ENCODE measurements at regions not wholly inside any gene's neighbourhood (a gene's known extent, or its start where the extent isn't known, plus 50 kb on each side); places are given as distances from the start of the nearest gene placed in this dataset.

DNA sequence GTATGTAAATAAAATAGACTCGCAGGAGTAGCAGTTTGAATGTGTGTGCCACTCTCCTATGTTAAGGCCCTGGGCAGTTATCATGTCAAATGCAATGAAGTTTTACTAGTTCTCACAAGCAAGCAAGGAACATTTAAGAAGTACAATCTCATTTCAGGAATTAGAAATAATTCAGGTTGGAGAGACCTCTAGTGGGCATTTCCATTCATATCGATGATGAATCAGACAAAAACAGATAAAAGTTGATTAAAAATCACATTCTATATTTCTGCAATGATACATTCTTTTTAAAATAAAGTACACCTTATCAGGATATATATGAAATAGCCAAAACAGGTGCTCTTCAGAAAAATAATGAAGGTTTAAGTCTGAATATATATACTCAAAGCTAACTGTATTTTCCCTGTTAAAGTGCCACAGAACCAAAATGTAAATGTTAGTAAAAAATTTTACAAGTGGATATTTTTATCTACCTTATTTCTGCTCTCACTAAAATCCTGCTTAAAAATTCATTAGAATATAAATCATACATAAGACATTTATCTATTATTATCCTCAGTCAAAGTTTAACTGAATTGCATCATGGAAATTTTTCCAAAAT lies 492.4 kb upstream of the FRG2C start:
- ChIA-PET CTCF (ENCODE audit: partially characterized antibody) (no interaction called here), POLR2A (ENCODE audit: partially characterized antibody) (no interaction called here)
- no peaks in the 10 kb centered on the region for H3K36me3 Mint-ChIP-seq
- no peaks in the 10 kb centered on the region for H3K27me3 ChIP-seq (ENCODE audit: insufficient read depth, low read length)
- no peak overlapping the region for H3K4me3 ChIP-seq (ENCODE audit: low read length in 2 of 2)
- no peaks in the 10 kb centered on the region for H3K9me3 Mint-ChIP-seq
- H3K9me3 ChIP-seq (ENCODE audit: control insufficient read depth in 1 of 2, low read length in 2 of 2) = no peaks in the 10 kb centered on the region
- no peak overlapping the region for H3K4me3 Mint-ChIP-seq
- no peak overlapping the region for H3K27ac Mint-ChIP-seq
- no peaks in the 10 kb centered on the region for H3K36me3 ChIP-seq (ENCODE audit: insufficient read depth, low read length)
- no peaks in the 10 kb centered on the region for H3K4me1 ChIP-seq (ENCODE audit: insufficient read depth, low read length)
- DNase-seq = no peak
- H3K27ac ChIP-seq (ENCODE audit: low read depth, low read length) = no peak overlapping the region
- intact Hi-C loops (cut with micrococcal nuclease) = no loop called here
- no peaks in the 10 kb centered on the region for H3K4me1 Mint-ChIP-seq
- no peaks in the 10 kb centered on the region for H3K27me3 Mint-ChIP-seq

DNA sequence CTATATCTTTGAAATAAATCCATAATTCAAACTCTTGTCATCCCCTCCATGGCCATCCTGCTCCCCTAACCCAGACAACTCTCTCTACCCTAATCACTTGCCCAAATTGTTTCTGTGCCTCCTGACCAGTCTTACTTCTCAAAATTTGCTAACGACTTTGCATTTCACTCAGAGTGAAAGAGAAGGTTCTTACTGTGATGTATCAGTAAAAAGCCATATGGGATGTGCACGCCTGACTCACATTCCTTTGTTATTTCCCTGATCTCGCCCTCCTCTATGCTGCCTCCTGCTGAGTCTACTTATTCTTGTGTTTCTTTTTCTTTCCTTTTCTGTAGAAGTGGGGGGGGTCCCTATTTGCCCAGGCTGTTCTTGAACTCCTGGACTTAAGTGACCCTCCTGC lies 487.2 kb upstream of the FRG2C start:
- POLR2A ChIA-PET (ENCODE audit: partially characterized antibody) = no interaction called here
- Mint-ChIP-seq H3K4me3 (no peak overlapping the region), H3K4me1 (no peaks in the 10 kb centered on the region), H3K36me3 (no peaks in the 10 kb centered on the region), H3K27ac (no peak overlapping the region), H3K9me3 (peaks cover 0 to 2% (median 0%) of the 10 kb centered on the region in 8 donors), H3K27me3 (peaks cover 2% of the 10 kb centered on the region in 2 donors)
- Histone ChIP-seq H3K9me3 (ENCODE audit: control insufficient read depth in 1 of 2, low read length in 2 of 2) (no peaks in the 10 kb centered on the region), H3K4me1 (ENCODE audit: insufficient read depth, low read length) (no peaks in the 10 kb centered on the region), H3K27ac (ENCODE audit: low read depth, low read length) (no peak overlapping the region), H3K4me3 (ENCODE audit: low read length in 2 of 2) (no peak overlapping the region), H3K27me3 (ENCODE audit: insufficient read depth, low read length) (no peaks in the 10 kb centered on the region), H3K36me3 (ENCODE audit: insufficient read depth, low read length) (no peaks in the 10 kb centered on the region)
- intact Hi-C loops (cut with micrococcal nuclease) = no loop called here
- DNase-seq = no peak
- CTCF ChIA-PET (ENCODE audit: partially characterized antibody) = no interaction called here

DNA sequence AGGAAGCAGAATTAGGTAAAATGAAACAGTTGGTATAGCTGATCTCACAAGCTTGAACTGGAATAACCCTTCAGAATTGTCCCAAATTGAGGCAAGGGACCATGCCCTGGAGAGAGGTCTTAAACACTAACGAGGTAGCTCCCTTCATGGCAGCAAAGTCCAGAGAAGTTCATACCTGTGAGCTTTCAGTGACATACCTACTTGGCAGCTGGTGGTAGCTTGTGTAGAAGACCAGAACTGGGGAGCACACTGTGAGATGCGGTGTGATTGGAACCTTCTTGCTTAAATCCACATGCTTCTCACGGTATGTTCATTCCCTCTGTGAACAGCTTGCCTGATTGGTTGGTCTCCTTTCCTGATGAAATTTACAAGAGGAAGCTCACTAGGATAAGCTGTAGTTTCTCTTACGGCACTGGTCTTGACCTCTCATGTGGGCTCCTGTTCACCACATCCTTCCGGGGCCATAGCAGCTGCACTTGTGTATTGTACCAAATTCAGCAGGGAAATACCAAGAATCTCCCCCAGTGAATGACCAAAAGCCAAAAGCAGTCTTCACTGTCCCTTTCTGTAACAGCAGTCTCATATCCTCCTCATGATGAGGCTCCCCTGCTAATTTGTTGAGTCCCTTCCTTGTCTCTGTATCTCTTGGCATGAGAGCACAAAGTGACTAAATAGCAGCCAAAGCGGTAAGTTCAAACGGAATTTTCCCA lies 483.7 kb upstream of the FRG2C start:
- CTCF ChIA-PET (ENCODE audit: partially characterized antibody) = interaction anchor here (1.7 kb wide), 1 partner anchor 11 kb away, joined by 11 read pairs; no protein-coding TSS in a partner anchor
- peaks cover 0 to 2% (median 0%) of the 10 kb centered on the region in 8 donors for H3K9me3 Mint-ChIP-seq
- Histone ChIP-seq H3K27ac (ENCODE audit: low read depth, low read length) (no peak overlapping the region), H3K27me3 (ENCODE audit: insufficient read depth, low read length) (no peaks in the 10 kb centered on the region), H3K4me3 (ENCODE audit: low read length in 2 of 2) (no peak overlapping the region), H3K9me3 (ENCODE audit: control insufficient read depth in 1 of 2, low read length in 2 of 2) (no peaks in the 10 kb centered on the region), H3K4me1 (ENCODE audit: insufficient read depth, low read length) (no peaks in the 10 kb centered on the region), H3K36me3 (ENCODE audit: insufficient read depth, low read length) (no peaks in the 10 kb centered on the region)
- H3K36me3 Mint-ChIP-seq = no peaks in the 10 kb centered on the region
- no peak overlapping the region for H3K4me3 Mint-ChIP-seq
- H3K4me1 Mint-ChIP-seq = no peaks in the 10 kb centered on the region
- H3K27me3 Mint-ChIP-seq = peaks cover 2% of the 10 kb centered on the region in 2 donors
- DNase-seq = no peak
- POLR2A ChIA-PET (ENCODE audit: partially characterized antibody) = no interaction called here
- intact Hi-C loops (cut with micrococcal nuclease) = no loop called here
- H3K27ac Mint-ChIP-seq = no peak overlapping the region

DNA sequence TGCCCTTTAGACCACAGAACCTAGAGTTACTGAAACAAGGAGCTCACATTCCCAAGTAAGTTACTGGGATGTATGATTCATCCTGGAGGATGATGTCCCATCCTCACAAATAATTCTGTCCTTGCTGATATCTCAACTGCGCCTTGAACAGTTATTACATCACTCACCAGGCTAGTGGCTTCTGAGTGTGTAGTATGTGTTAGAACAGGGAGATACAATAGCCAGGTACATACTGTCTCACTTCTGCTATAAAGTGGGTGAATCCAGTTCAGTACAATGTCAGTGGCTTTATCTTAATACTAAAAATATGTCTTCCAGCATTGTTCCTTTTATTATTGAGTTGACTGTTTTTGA lies 483.2 kb upstream of the FRG2C start:
- Histone ChIP-seq H3K36me3 (ENCODE audit: insufficient read depth, low read length) (no peaks in the 10 kb centered on the region), H3K4me1 (ENCODE audit: insufficient read depth, low read length) (no peaks in the 10 kb centered on the region), H3K4me3 (ENCODE audit: low read length in 2 of 2) (no peak overlapping the region), H3K27me3 (ENCODE audit: insufficient read depth, low read length) (no peaks in the 10 kb centered on the region), H3K9me3 (ENCODE audit: control insufficient read depth in 1 of 2, low read length in 2 of 2) (no peaks in the 10 kb centered on the region), H3K27ac (ENCODE audit: low read depth, low read length) (no peak overlapping the region)
- H3K27me3 Mint-ChIP-seq = peaks cover 2% of the 10 kb centered on the region in 2 donors
- DNase-seq = no peak
- ChIA-PET POLR2A (ENCODE audit: partially characterized antibody) (no interaction called here), CTCF (ENCODE audit: partially characterized antibody) (interaction anchor here (1.7 kb wide), 1 partner anchor 10 kb away, joined by 11 read pairs; no protein-coding TSS in a partner anchor)
- H3K4me1 Mint-ChIP-seq = no peaks in the 10 kb centered on the region
- H3K4me3 Mint-ChIP-seq = no peak overlapping the region
- H3K9me3 Mint-ChIP-seq = peaks cover 0 to 2% (median 0%) of the 10 kb centered on the region in 8 donors
- no peaks in the 10 kb centered on the region for H3K36me3 Mint-ChIP-seq
- no peak overlapping the region for H3K27ac Mint-ChIP-seq
- intact Hi-C loops (cut with micrococcal nuclease) = no loop called here

DNA sequence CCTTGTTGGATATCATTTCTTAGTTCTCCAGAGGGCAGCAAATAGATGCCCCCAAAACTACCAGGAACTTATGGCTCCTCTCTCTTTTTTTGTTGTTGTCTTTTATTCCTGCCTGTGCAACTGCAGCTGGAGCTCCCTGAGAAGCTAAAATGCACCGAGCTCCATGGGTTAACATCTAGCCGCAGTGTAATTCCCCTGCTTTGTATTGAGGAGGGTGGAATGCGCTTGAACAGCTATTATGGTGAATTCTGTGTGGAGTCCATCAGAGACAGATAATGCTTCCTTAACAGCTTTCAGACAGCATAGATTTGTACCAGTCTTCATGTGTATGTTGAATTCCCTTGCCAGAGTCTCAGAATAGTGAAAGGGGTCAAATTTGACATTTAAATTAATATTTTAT lies 475.2 kb upstream of the FRG2C start:
- intact Hi-C loops (cut with micrococcal nuclease) = no loop called here
- Histone ChIP-seq H3K36me3 (ENCODE audit: insufficient read depth, low read length) (no peaks in the 10 kb centered on the region), H3K27ac (ENCODE audit: low read depth, low read length) (no peak overlapping the region), H3K4me1 (ENCODE audit: insufficient read depth, low read length) (no peaks in the 10 kb centered on the region), H3K9me3 (ENCODE audit: control insufficient read depth in 1 of 2, low read length in 2 of 2) (no peaks in the 10 kb centered on the region), H3K4me3 (ENCODE audit: low read length in 2 of 2) (no peak overlapping the region), H3K27me3 (ENCODE audit: insufficient read depth, low read length) (no peaks in the 10 kb centered on the region)
- H3K4me1 Mint-ChIP-seq = no peaks in the 10 kb centered on the region
- no peaks in the 10 kb centered on the region for H3K9me3 Mint-ChIP-seq
- POLR2A ChIA-PET (ENCODE audit: partially characterized antibody) = no interaction called here
- H3K36me3 Mint-ChIP-seq = no peaks in the 10 kb centered on the region
- CTCF ChIA-PET (ENCODE audit: partially characterized antibody) = interaction anchor here (1.0 kb wide), 1 partner anchor 453 kb away, joined by 4 read pairs; no protein-coding TSS in a partner anchor
- H3K27ac Mint-ChIP-seq = no peak overlapping the region
- no peak for DNase-seq
- no peak overlapping the region for H3K4me3 Mint-ChIP-seq
- peaks cover 0 to 2% of the 10 kb centered on the region in 2 donors for H3K27me3 Mint-ChIP-seq

DNA sequence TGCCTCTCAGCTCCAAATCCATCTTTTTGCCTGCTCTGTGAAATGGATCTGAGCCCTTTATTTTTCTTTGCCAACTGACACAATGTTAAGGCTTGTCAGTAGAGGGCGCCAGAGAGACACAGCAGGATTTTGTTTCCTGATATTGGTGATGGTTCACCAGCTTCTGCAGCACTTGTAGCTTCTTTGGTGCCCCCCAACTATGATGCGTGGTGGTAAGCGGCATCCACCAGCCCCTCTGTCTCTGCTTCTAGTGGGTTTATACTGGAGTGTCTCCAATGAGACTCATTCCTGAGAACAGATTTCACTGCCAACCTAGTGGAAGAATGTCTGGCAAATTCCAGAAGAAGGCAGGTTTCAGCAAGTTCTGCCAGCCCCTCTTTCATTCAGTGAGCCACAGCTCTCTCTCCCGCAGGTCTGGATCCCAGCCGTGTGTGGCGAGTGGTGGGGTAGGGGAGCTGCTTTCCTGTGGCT lies 471.9 kb upstream of the FRG2C start:
- no peaks in the 10 kb centered on the region for H3K9me3 Mint-ChIP-seq
- peaks cover 0 to 2% of the 10 kb centered on the region in 2 donors for H3K27me3 Mint-ChIP-seq
- intact Hi-C loops (cut with micrococcal nuclease) = no loop called here
- H3K4me3 ChIP-seq (ENCODE audit: low read length in 2 of 2) = no peak overlapping the region
- DNase-seq = peak in 4 of 5 donors; percentile 25 to 43 (median 28)
- no peaks in the 10 kb centered on the region for H3K9me3 ChIP-seq (ENCODE audit: control insufficient read depth in 1 of 2, low read length in 2 of 2)
- no peaks in the 10 kb centered on the region for H3K36me3 Mint-ChIP-seq
- H3K4me1 Mint-ChIP-seq = no peaks in the 10 kb centered on the region
- no peak overlapping the region for H3K4me3 Mint-ChIP-seq
- no peaks in the 10 kb centered on the region for H3K4me1 ChIP-seq (ENCODE audit: insufficient read depth, low read length)
- CTCF ChIA-PET (ENCODE audit: partially characterized antibody) = interaction anchor here (0.7 to 2.1 kb wide), 6 partner anchors 9 to 237 kb away, joined by 3 to 11 read pairs (median 5); no protein-coding TSS in a partner anchor
- H3K27ac Mint-ChIP-seq = no peak overlapping the region
- no peaks in the 10 kb centered on the region for H3K36me3 ChIP-seq (ENCODE audit: insufficient read depth, low read length)
- POLR2A ChIA-PET (ENCODE audit: partially characterized antibody) = no interaction called here
- no peak overlapping the region for H3K27ac ChIP-seq (ENCODE audit: low read depth, low read length)
- no peaks in the 10 kb centered on the region for H3K27me3 ChIP-seq (ENCODE audit: insufficient read depth, low read length)

DNA sequence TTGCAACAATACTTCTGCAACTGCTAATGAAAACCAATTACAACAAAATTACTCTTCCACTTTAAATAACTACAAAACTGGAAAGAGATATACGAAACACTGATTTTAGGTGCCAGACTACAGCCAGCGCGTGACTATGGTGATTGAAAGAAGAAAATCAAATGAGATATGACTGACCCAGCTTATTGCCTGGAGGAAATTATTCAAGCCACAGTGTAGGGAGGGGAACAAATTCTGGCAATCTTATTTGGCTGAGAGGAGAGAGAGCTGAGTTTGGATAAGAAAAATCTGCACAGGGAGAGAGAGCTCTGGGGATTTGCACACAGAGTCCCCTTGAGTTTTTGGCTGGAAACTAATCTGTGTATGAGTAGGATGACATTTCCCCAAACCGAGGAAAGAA lies 470.3 kb upstream of the FRG2C start:
- ChIA-PET CTCF (ENCODE audit: partially characterized antibody) (no interaction called here), POLR2A (ENCODE audit: partially characterized antibody) (no interaction called here)
- Histone ChIP-seq H3K27ac (ENCODE audit: low read depth, low read length) (no peak overlapping the region), H3K4me3 (ENCODE audit: low read length in 2 of 2) (no peak overlapping the region), H3K4me1 (ENCODE audit: insufficient read depth, low read length) (no peaks in the 10 kb centered on the region), H3K36me3 (ENCODE audit: insufficient read depth, low read length) (no peaks in the 10 kb centered on the region), H3K9me3 (ENCODE audit: control insufficient read depth in 1 of 2, low read length in 2 of 2) (no peaks in the 10 kb centered on the region), H3K27me3 (ENCODE audit: insufficient read depth, low read length) (no peaks in the 10 kb centered on the region)
- Mint-ChIP-seq H3K4me3 (no peak overlapping the region), H3K27ac (no peak overlapping the region), H3K9me3 (no peaks in the 10 kb centered on the region), H3K27me3 (peaks cover 0 to 3% of the 10 kb centered on the region in 2 donors), H3K36me3 (no peaks in the 10 kb centered on the region), H3K4me1 (no peaks in the 10 kb centered on the region)
- DNase-seq = no peak
- intact Hi-C loops (cut with micrococcal nuclease) = no loop called here

All from CD4-positive, alpha-beta memory T cell (primary cell).